ENCODE measurements at regions not wholly inside any gene's neighbourhood (a gene's known extent, or its start where the extent isn't known, plus 50 kb on each side); places are given as distances from the start of the nearest gene placed in this dataset.

DNA sequence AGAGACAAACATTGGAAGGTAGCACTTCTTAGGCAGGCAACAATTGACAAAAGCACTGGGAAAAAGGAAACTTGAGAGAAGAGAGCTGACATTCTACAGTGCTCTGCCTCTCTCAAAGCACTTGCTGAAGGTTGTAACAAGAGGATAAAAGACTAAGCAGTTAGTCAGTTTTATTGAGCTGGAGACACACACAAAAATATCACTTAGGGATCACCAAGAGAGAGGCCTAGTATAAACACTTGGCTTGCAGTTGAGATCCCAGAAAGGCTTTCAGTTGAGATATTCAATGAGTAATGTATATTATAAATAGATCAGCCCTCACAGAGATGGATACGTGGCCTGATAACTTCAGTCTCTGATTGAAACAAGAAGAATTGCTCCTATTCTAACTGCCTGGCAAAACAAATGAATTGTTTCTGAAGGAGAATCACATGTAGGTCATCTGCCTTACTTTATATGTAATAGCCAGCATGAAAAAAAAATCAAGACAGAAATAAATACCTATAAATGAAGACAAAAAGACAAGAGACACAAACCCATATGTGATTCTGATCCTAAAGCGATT is 747.2 kb upstream of the MAN1A1 start:
- Histone ChIP-seq H3K27me3 (replicated peaks in 1 of 7) (no peaks in the 10 kb centered on the region), H3K4me1 (no peaks in the 10 kb centered on the region), H3K36me3 (no peaks in the 10 kb centered on the region), H3K9me3 (no peaks in the 10 kb centered on the region), H3K4me3 (no peak overlapping the region), H3K27ac (no peak overlapping the region)
- 75 to 92% (median 86%) methylated on average over 2 of the region's 2 CpGs for WGBS, 5 donors
- TF ChIP-seq, protein P1, sequence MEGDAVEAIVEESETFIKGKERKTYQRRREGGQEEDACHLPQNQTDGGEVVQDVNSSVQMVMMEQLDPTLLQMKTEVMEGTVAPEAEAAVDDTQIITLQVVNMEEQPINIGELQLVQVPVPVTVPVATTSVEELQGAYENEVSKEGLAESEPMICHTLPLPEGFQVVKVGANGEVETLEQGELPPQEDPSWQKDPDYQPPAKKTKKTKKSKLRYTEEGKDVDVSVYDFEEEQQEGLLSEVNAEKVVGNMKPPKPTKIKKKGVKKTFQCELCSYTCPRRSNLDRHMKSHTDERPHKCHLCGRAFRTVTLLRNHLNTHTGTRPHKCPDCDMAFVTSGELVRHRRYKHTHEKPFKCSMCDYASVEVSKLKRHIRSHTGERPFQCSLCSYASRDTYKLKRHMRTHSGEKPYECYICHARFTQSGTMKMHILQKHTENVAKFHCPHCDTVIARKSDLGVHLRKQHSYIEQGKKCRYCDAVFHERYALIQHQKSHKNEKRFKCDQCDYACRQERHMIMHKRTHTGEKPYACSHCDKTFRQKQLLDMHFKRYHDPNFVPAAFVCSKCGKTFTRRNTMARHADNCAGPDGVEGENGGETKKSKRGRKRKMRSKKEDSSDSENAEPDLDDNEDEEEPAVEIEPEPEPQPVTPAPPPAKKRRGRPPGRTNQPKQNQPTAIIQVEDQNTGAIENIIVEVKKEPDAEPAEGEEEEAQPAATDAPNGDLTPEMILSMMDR (IDR thresholded peaks at IDR 0.05 in 8 of 11, conservative IDR thresholded peaks at IDR 0.05 in 3 of 11), result no peak
- TF ChIP-seq POLR2AphosphoS5 (IDR thresholded peaks at IDR 0.05), result no peak
- no peak for DNase-seq
- intact Hi-C loops (cut with DNase I; ENCODE audit: low total_unique reads), result no loop called here

DNA sequence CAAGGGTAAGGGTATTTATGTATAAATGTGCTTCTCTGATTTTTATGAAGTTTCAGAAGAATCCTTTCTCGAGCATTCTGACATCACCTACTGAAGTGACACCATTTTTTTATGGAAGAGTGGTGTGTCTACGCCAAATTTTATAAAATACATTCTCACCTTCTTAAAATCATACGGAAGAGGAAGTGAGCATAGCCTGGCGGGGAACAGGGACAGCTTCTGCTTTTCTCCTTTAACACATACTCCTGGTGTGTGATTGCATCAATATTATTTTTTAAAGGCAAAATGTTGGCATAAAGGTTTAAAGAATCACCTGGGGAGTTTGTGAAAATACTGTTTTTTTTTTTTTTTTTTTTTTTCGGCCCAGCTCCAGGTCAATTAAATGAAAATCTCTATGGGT is 733.6 kb upstream of the MAN1A1 start:
- Histone ChIP-seq H3K9me3 (no peaks in the 10 kb centered on the region), H3K4me3 (no peak overlapping the region), H3K4me1 (no peaks in the 10 kb centered on the region), H3K27me3 (replicated peaks in 1 of 7) (no peaks in the 10 kb centered on the region), H3K27ac (no peak overlapping the region), H3K36me3 (no peaks in the 10 kb centered on the region)
- 45 to 66% (median 50%) methylated on average over 5 of the region's 5 CpGs for WGBS, 5 donors
- intact Hi-C loops (cut with DNase I; ENCODE audit: low total_unique reads), result no loop called here
- no peak for TF ChIP-seq POLR2AphosphoS5 (IDR thresholded peaks at IDR 0.05)
- TF ChIP-seq, protein P1 (IDR thresholded peaks at IDR 0.05 in 8 of 11, conservative IDR thresholded peaks at IDR 0.05 in 3 of 11), result no peak
- TF ChIP-seq POLR2A (IDR thresholded peaks at IDR 0.05), result no peak
- DNase-seq, result no peak

DNA sequence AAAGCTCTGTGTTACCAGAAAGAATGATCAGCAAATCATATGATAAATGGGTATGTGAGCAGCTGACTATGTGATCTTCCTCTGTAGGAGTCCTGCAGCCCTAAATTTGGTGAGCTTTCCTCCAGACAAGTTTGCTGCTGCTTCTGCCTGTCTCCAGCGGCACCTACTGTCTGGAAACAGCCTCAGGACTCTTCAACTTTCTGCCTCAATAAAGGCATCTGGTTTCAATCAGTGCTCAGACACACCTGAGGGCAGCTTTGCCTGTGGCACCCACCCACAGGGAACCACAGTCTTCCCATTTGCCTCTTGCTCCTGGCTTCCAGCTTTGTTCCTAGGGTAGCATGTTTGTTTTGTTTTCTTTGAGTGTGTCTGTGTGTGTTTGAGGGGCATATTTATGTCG is 727.9 kb upstream of the MAN1A1 start:
- no peaks in the 10 kb centered on the region for H3K9me3 ChIP-seq

DNA sequence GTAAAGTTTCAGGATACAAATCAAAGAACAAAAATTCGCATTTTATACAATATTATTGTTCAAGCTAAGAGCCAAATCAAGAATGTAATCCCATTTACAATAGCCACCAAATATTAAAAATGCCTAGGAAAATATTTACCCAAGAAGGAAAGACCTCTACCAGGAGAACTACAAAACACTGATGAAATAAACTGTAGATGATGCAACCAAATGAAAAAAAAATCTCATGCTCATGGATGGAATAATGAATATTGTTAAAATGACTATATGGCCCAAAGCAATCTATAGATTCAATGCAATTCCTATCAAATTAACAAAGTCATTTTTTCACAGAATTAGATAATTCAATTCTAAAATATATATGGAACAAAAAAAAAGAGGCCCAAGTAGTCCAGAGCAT is 708.8 kb upstream of the MAN1A1 start:
- Histone ChIP-seq H3K36me3 (no peaks in the 10 kb centered on the region), H3K27ac (no peak overlapping the region), H3K27me3 (replicated peaks in 1 of 7) (no peaks in the 10 kb centered on the region), H3K4me1 (no peaks in the 10 kb centered on the region), H3K4me3 (no peak overlapping the region), H3K9me3 (peaks cover 0 to 39% (median 16%) of the 10 kb centered on the region in 8 donors)
- intact Hi-C loops (cut with DNase I; ENCODE audit: low total_unique reads), result no loop called here
- TF ChIP-seq POLR2AphosphoS5 (IDR thresholded peaks at IDR 0.05) (no peak), POLR2A (IDR thresholded peaks at IDR 0.05) (no peak)
- TF ChIP-seq, protein P1 (IDR thresholded peaks at IDR 0.05 in 8 of 11, conservative IDR thresholded peaks at IDR 0.05 in 3 of 11), result no peak
- 27 to 63% (median 40%) methylated on average over 1 of the region's 1 CpG for WGBS, 5 donors
- no peak for DNase-seq

More for the DNA sequence above, 727.9 kb upstream of the MAN1A1 start:
- intact Hi-C loops (cut with DNase I; ENCODE audit: low total_unique reads), result no loop called here
- 43 to 67% (median 58%) methylated on average over 2 of the region's 2 CpGs for WGBS, 5 donors
- DNase-seq, result no peak
- no peaks in the 10 kb centered on the region for H3K4me1 ChIP-seq
- H3K4me3 ChIP-seq, result no peak overlapping the region
- H3K27me3 ChIP-seq (replicated peaks in 1 of 7), result no peaks in the 10 kb centered on the region
- TF ChIP-seq POLR2AphosphoS5 (IDR thresholded peaks at IDR 0.05) (no peak), POLR2A (IDR thresholded peaks at IDR 0.05) (no peak)
- TF ChIP-seq, protein P1 (IDR thresholded peaks at IDR 0.05 in 8 of 11, conservative IDR thresholded peaks at IDR 0.05 in 3 of 11), result no peak
- H3K36me3 ChIP-seq, result no peaks in the 10 kb centered on the region
- H3K27ac ChIP-seq, result no peak overlapping the region

Measured in spleen (tissue), 11 donors.